OCI-LY7 (cell line): ENCODE measurements at regions not wholly inside any gene's neighbourhood (a gene's known extent, or its start where the extent isn't known, plus 50 kb on each side); places are given as distances from the start of the nearest gene placed in this dataset.

Experiments used
- CTCF ChIP-seq: fragments of 200-600 bp; sonication (generic); conservative IDR thresholded peaks from 2 replicates; pipeline ENCODE4 v1.5.1; 2014; ENCODE audit warnings: mild to moderate bottlenecking, antibody characterized with exemption, low read length, moderate library complexity, mixed read lengths
- EZH2phosphoT487 ChIP-seq: fragments of 200-600 bp; sonication (generic); IDR thresholded peaks from 2 replicates; pipeline ENCODE4 v1.6.1; 2018; ENCODE audit warnings: low read depth, borderline replicate concordance, mild to moderate bottlenecking, mixed run types, antibody characterized with exemption, low read length, moderate library complexity, mixed read lengths

- TF ChIP-seq CTCF (no peak), EZH2phosphoT487 (no peak)
Observed at GRCh38 chr6:11392778-11393507, 144.6 kb upstream of the TMEM170B start.
